ENCODE measurements at regions not wholly inside any gene's neighbourhood (a gene's known extent, or its start where the extent isn't known, plus 50 kb on each side); places are given as distances from the start of the nearest gene placed in this dataset.

- TF ChIP-seq POLR2AphosphoS5 (IDR thresholded peaks at IDR 0.05; ENCODE audit: low read depth, low read length) (no peak), SPI1 (IDR thresholded peaks at IDR 0.05; ENCODE audit: low read depth, low read length) (no peak), POLR2A (IDR thresholded peaks at IDR 0.05; ENCODE audit: low read depth, low read length) (no peak), TAF1 (IDR thresholded peaks at IDR 0.05; ENCODE audit: low read depth, low read length) (no peak)
Observed at GRCh38 chr7:81478664-81479063, 291.2 kb downstream of the HGF start.
